GM12878 (cell line): ENCODE measurements at regions not wholly inside any gene's neighbourhood (a gene's known extent, or its start where the extent isn't known, plus 50 kb on each side); places are given as distances from the start of the nearest gene placed in this dataset.

Experiments used
- ATAC-seq: fragments of 200-7000 bp; cut with Tn5 transposase; 3 replicates; pipeline ENCODE4 v1.9.1; 2020; ENCODE audit warnings: mild to moderate bottlenecking, moderate library complexity
- BruUV-seq: library from RNA; stranded (reverse); fragments of 400-500 nt; replicated peaks from 2 replicates; lab custom pipeline; 2021; lab: Mats Ljungman, UMichigan
- CTCF ChIA-PET: fragments of 300-600 bp; sonication (Branson Sonifier 250); formaldehyde crosslinking; extraction: SDS; loops from one replicate; lab custom pipeline; 2021; ENCODE audit warnings: inconsistent platforms; lab: Yijun Ruan, JAX
- POLR2A ChIA-PET: fragments of 350-600 bp; formaldehyde crosslinking; extraction: SDS; loops from one replicate; lab custom pipeline; 2021; ENCODE audit warnings: inconsistent platforms; lab: Charles Lee
- RAD21 ChIA-PET: fragments of 300-600 bp; sonication (Branson Sonifier 250); formaldehyde crosslinking; loops from one replicate; lab custom pipeline; 2023; ENCODE audit warnings: antibody characterized with exemption; ENCODE audit not compliant: unreplicated experiment; lab: Charles Lee
- SMC1A ChIA-PET: fragments of 300-600 bp; sonication (Branson Sonifier 250); formaldehyde crosslinking; loops from one replicate; lab custom pipeline; 2023; ENCODE audit not compliant: unreplicated experiment, uncharacterized antibody; lab: Charles Lee
- DNase-seq: peaks from one replicate; pipeline ENCODE4 v3.0.0-alpha.2; 2011; ENCODE audit warnings: low read depth, low spot score
- FAIRE-seq: peaks from 3 replicates; lab custom pipeline; 2011; peaks lifted over from hg19 to GRCh38; lab: Jason Lieb, UNC
- H2AFZ ChIP-seq: 2 replicates; pipeline ENCODE4 v1.6.0; 2011; ENCODE audit warnings: low read depth, low read length, control low read depth; ENCODE audit not compliant: control insufficient read depth
- H3K27ac ChIP-seq: 2 replicates; pipeline ENCODE4 v1.5.1; 2011; ENCODE audit warnings: control low read depth; ENCODE audit not compliant: control insufficient read depth, insufficient read depth
- H3K27me3 ChIP-seq, 2 experiments: replicated peaks in 1 of 2; 2 replicates each; pipeline versions ENCODE4 v1.6.0 to v1.6.1; 2011; ENCODE audit warnings: low read length in 1 of 2; ENCODE audit not compliant: control insufficient read depth in 2 of 2, insufficient read depth in 2 of 2
- H3K36me3 ChIP-seq, 2 experiments: 2 replicates each; pipeline ENCODE4 v1.5.1; 2011; ENCODE audit warnings: low read length in 1 of 2; ENCODE audit not compliant: control insufficient read depth in 2 of 2, insufficient read depth in 2 of 2
- H3K4me1 ChIP-seq: 2 replicates; pipeline ENCODE4 v1.6.1; 2011; ENCODE audit warnings: mild to moderate bottlenecking, low read length, moderate library complexity, mixed read lengths; ENCODE audit not compliant: control insufficient read depth, insufficient read depth
- H3K4me2 ChIP-seq: 2 replicates; pipeline ENCODE4 v1.6.0; 2011; ENCODE audit warnings: control low read depth; ENCODE audit not compliant: control insufficient read depth, insufficient read depth
- H3K4me3 ChIP-seq: fragments of 200-600 bp; sonication (generic); 2 replicates; pipeline ENCODE4 v1.5.1; 2016
- H3K79me2 ChIP-seq: 2 replicates; pipeline ENCODE4 v1.6.0; 2011; ENCODE audit warnings: low read length; ENCODE audit not compliant: control insufficient read depth, insufficient read depth
- H3K9ac ChIP-seq: 2 replicates; pipeline ENCODE4 v1.8.0; 2011; ENCODE audit warnings: low read length, control low read depth, mixed read lengths; ENCODE audit not compliant: control insufficient read depth, insufficient read depth
- H3K9me3 ChIP-seq: replicated peaks from 3 replicates; pipeline ENCODE4 v1.5.1; 2011; ENCODE audit warnings: mild to moderate bottlenecking, low read length; ENCODE audit not compliant: control insufficient read depth, insufficient read depth
- H4K20me1 ChIP-seq: 2 replicates; pipeline ENCODE4 v1.6.0; 2011; ENCODE audit not compliant: control insufficient read depth, insufficient read depth
- ATF7 ChIP-seq: fragments of 450-650 bp; IDR thresholded peaks from 2 replicates; pipeline ENCODE4 v1.6.1; 2016; ENCODE audit warnings: low read depth, mild to moderate bottlenecking
- BRCA1 ChIP-seq: IDR thresholded peaks from 2 replicates; pipeline ENCODE4 v1.6.1; 2011; ENCODE audit warnings: low read depth, low read length, improper control_type of control experiment
- CBX5 ChIP-seq: sonication (generic); IDR thresholded peaks from 2 replicates; pipeline ENCODE4 v1.6.1; 2016; ENCODE audit warnings: low read depth, moderate library complexity, mild to moderate bottlenecking, inconsistent platforms
- EED ChIP-seq: sonication (generic); IDR thresholded peaks from 2 replicates; pipeline ENCODE4 v1.6.1; 2016; ENCODE audit warnings: antibody characterized with exemption, low read depth
- IKZF1 ChIP-seq: fragments of 450-650 bp; conservative IDR thresholded peaks from 2 replicates; pipeline ENCODE4 v1.6.1; 2017; ENCODE audit warnings: antibody characterized with exemption, mild to moderate bottlenecking
- MAX ChIP-seq: IDR thresholded peaks from 2 replicates; pipeline ENCODE4 v1.6.1; 2012; ENCODE audit warnings: low read depth, low read length, improper control_type of control experiment
- SMARCA5 ChIP-seq: fragments of 450-650 bp; IDR thresholded peaks from 2 replicates; pipeline ENCODE4 v1.6.1; 2017; ENCODE audit warnings: mild to moderate bottlenecking
- WGBS: methylation state at CpG from one replicate; pipeline ENCODE4 v1.1.6; 2016; ENCODE audit warnings: low lambda C conversion rate; ENCODE audit not compliant: insufficient replicate concordance, insufficient coverage; ENCODE audit errors: missing lambda C conversion rate; 5-methylcytosine and 5-hydroxymethylcytosine counted together
- in situ Hi-C: fragments of 300-500 bp; cut with MboI; formaldehyde crosslinking; loops from 9 replicates; pipeline ENCODE4 v1.14.3; 2018; ENCODE audit warnings: mixed read lengths
- intact Hi-C: fragments of 100-400 bp; cut with micrococcal nuclease; formaldehyde crosslinking; loops from one replicate; pipeline ENCODE4 v1.14.2; 2022; ENCODE audit not compliant: unreplicated experiment

- Histone ChIP-seq H2AFZ (no peak overlapping the region), H3K4me2 (no peak overlapping the region), H3K27me3 (no peaks in the 10 kb centered on the region), H3K4me3 (no peak overlapping the region), H3K36me3 (no peaks in the 10 kb centered on the region), H3K9ac (no peak overlapping the region), H3K79me2 (no peaks in the 10 kb centered on the region), H3K27ac (no peak overlapping the region), H3K9me3 (no peaks in the 10 kb centered on the region), H3K4me1 (no peaks in the 10 kb centered on the region), H4K20me1 (no peaks in the 10 kb centered on the region)
- DNase-seq (no peak), ATAC-seq (no peak), FAIRE-seq (no peak)
- WGBS, result 92% methylated on average over 1 of the region's 1 CpG
- RAD21 ChIA-PET, result no interaction called here
- SMC1A ChIA-PET, result interaction anchor here (1.2 kb wide), 1 partner anchor 9 kb away, joined by 3 read pairs; no protein-coding TSS in a partner anchor
- intact Hi-C loops, result no loop called here
- no TSS peak for BruUV-seq
- POLR2A ChIA-PET, result no interaction called here
- in situ Hi-C loops, result no loop called here
- CTCF ChIA-PET, result no interaction called here
- TF ChIP-seq BRCA1 (no peak), ATF7 (no peak), MAX (no peak), SMARCA5 (no peak), IKZF1 (no peak), EED (no peak)
Measured at GRCh38 chr4:141804836-141805235, 168.5 kb downstream of the IL15 start.

GRCh38 chr4:141807103-141807891 lies 170.9 kb downstream of the IL15 start:
- Histone ChIP-seq H3K4me3 (no peak overlapping the region), H3K4me2 (no peak overlapping the region), H3K4me1 (no peaks in the 10 kb centered on the region), H3K36me3 (no peaks in the 10 kb centered on the region), H3K27ac (no peak overlapping the region), H3K9me3 (no peaks in the 10 kb centered on the region), H3K9ac (no peak overlapping the region), H2AFZ (no peak overlapping the region), H3K79me2 (no peaks in the 10 kb centered on the region), H3K27me3 (no peaks in the 10 kb centered on the region; a peak in 1 of 4 replicates), H4K20me1 (no peaks in the 10 kb centered on the region)
- WGBS, result 56% methylated on average over 4 of the region's 4 CpGs
- DNase-seq, result no peak
- in situ Hi-C loops, result no loop called here
- RAD21 ChIA-PET, result no interaction called here
- SMC1A ChIA-PET, result no interaction called here
- no TSS peak for BruUV-seq
- no peak for ATAC-seq
- no peak for TF ChIP-seq CBX5
- intact Hi-C loops, result no loop called here
- FAIRE-seq, result no peak
- POLR2A ChIA-PET, result no interaction called here
- CTCF ChIA-PET, result no interaction called here
